ENCODE measurements at regions not wholly inside any gene's neighbourhood (a gene's known extent, or its start where the extent isn't known, plus 50 kb on each side); places are given as distances from the start of the nearest gene placed in this dataset.
"Not testable (repeated sequence)": the region's sequence is repeated elsewhere in the genome, so short reads cannot be mapped to it uniquely, and the experiment has no call there.

- not testable (repeated sequence) for DNase-seq (ENCODE audit: low spot score)
Observed at GRCh38 chr3:10109-10996, 186.2 kb upstream of the CHL1 start.

GRCh38 chr3:11734-12133 is 184.8 kb upstream of the CHL1 start:
- no peak for DNase-seq (ENCODE audit: low spot score)

- DNase-seq (ENCODE audit: low spot score), result no peak
Observed at GRCh38 chr3:14652-15051, 181.9 kb upstream of the CHL1 start.

- DNase-seq (ENCODE audit: low spot score), result no peak
Observed at GRCh38 chr3:16366-16765, 180.2 kb upstream of the CHL1 start.

- DNase-seq (ENCODE audit: low spot score), result no peak
Observed at GRCh38 chr3:20421-20820, 176.1 kb upstream of the CHL1 start.

- no peak for DNase-seq (ENCODE audit: low spot score)
Observed at GRCh38 chr3:24006-24405, 172.6 kb upstream of the CHL1 start.

GRCh38 chr3:25056-25455 is 171.5 kb upstream of the CHL1 start:
- DNase-seq (ENCODE audit: low spot score), result no peak

GRCh38 chr3:35985-36384 is 160.6 kb upstream of the CHL1 start:
- not testable (repeated sequence) for DNase-seq (ENCODE audit: low spot score)

- DNase-seq (ENCODE audit: low spot score), result not testable (repeated sequence)
Observed at GRCh38 chr3:42871-43744, 153.5 kb upstream of the CHL1 start.

GRCh38 chr3:44028-44676 is 152.4 kb upstream of the CHL1 start:
- DNase-seq (ENCODE audit: low spot score), result no peak

GRCh38 chr3:44941-45340 is 151.6 kb upstream of the CHL1 start:
- not testable (repeated sequence) for DNase-seq (ENCODE audit: low spot score)

- no peak for DNase-seq (ENCODE audit: low spot score)
Observed at GRCh38 chr3:46576-46975, 150.0 kb upstream of the CHL1 start.

- not testable (repeated sequence) for DNase-seq (ENCODE audit: low spot score)
Observed at GRCh38 chr3:53441-53840, 143.1 kb upstream of the CHL1 start.

GRCh38 chr3:54240-54639 is 142.3 kb upstream of the CHL1 start:
- no peak for DNase-seq (ENCODE audit: low spot score)

GRCh38 chr3:56672-57071 is 139.9 kb upstream of the CHL1 start:
- DNase-seq (ENCODE audit: low spot score), result no peak

GRCh38 chr3:59854-60253 is 136.7 kb upstream of the CHL1 start:
- DNase-seq (ENCODE audit: low spot score), result no peak

GRCh38 chr3:63095-63765 is 133.3 kb upstream of the CHL1 start:
- DNase-seq (ENCODE audit: low spot score), result no peak

- DNase-seq (ENCODE audit: low spot score), result no peak
Observed at GRCh38 chr3:69690-70089, 126.9 kb upstream of the CHL1 start.

GRCh38 chr3:72776-73175 is 123.8 kb upstream of the CHL1 start:
- peak; percentile 54 for DNase-seq (ENCODE audit: low spot score)

GRCh38 chr3:73271-73670 is 123.3 kb upstream of the CHL1 start:
- peak; percentile 48 for DNase-seq (ENCODE audit: low spot score)

- no peak for DNase-seq (ENCODE audit: low spot score)
Observed at GRCh38 chr3:74676-75243, 121.8 kb upstream of the CHL1 start.

GRCh38 chr3:75260-75659 is 121.3 kb upstream of the CHL1 start:
- no peak for DNase-seq (ENCODE audit: low spot score)
